GM18507 (cell line): ENCODE measurements at regions not wholly inside any gene's neighbourhood (a gene's known extent, or its start where the extent isn't known, plus 50 kb on each side); places are given as distances from the start of the nearest gene placed in this dataset.
"Not testable (repeated sequence)": the region's sequence is repeated elsewhere in the genome, so short reads cannot be mapped to it uniquely, and the experiment has no call there.

Source experiments
- DNase-seq: peaks from one replicate; pipeline ENCODE4 v3.0.0; 2011; ENCODE audit warnings: low read depth; ENCODE audit not compliant: insufficient read length; ENCODE audit errors: extremely low spot score
- FAIRE-seq: peaks from 2 replicates; lab custom pipeline; 2011; peaks lifted over from hg19 to GRCh38; lab: Jason Lieb, UNC

GRCh38 chr3:66625505-66626216 is 124.8 kb upstream of the LRIG1 start:
- FAIRE-seq (no peak), DNase-seq (no peak)

DNA sequence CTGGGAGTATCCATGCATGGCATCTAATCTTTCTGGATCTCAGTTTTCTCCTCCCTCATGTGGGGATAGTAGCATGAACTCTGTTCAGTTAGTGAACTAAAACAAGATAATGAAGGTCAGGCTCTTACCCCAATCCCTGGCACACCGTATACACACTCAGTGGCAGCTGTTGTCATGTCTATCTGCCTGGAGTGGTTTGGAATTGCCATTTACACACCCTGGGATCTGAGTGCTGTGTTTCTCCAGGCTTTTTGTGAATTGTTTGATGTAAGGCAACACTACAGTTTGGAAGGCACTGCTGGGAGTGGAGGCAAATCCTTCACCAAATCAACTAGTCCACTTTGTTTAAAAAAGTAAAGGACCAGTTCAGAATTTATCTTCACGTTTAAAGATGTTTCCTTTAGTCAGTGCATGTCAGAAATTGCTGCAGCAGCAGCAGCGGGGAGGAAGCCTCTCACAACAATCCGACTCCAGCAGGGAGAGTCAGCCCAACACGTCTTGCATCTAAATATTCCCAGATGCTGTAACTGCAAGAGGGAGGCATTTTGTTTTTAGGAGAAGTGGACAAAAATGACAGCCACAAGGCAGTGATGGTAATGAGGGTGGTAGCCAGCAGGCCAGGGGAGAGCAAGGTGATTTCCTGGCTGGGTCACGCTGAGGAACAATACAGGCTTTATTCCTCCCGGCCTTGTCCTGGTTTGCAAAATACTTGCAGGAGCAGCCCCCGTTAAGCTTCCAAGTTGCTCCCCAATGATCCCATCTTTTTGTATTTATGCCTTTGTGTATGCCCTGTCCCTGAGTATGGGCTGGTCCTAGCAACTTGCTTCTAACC is 128.5 kb upstream of the LRIG1 start:
- FAIRE-seq (no peak), DNase-seq (no peak)

DNA sequence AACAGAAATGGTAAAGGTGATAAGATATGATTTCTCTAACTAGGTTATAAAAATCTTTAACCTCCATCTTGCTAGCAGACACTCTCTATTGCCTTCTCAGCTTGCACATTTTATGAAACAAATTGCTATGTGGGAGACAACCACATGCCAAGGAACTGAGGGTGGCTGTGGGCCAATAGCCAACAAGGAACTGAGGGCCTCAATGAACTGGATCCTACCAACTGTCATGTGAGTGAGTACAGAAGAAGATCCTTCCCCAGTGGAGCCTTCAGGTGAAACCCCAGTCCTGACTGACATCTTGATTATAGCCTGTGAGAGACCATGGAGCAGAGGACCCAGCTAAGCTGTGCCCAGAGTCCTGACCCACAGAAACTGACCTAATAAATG is 129.2 kb upstream of the LRIG1 start:
- DNase-seq (no peak), FAIRE-seq (no peak)

GRCh38 chr3:66633402-66634381 is 132.9 kb upstream of the LRIG1 start:
- DNase-seq (no peak), FAIRE-seq (no peak)

- no peak for FAIRE-seq
- DNase-seq = no peak
Observed at GRCh38 chr3:66638717-66639116, 137.9 kb upstream of the LRIG1 start.

GRCh38 chr3:66639809-66640356 is 139.1 kb upstream of the LRIG1 start:
- no peak for DNase-seq
- FAIRE-seq = no peak

DNA sequence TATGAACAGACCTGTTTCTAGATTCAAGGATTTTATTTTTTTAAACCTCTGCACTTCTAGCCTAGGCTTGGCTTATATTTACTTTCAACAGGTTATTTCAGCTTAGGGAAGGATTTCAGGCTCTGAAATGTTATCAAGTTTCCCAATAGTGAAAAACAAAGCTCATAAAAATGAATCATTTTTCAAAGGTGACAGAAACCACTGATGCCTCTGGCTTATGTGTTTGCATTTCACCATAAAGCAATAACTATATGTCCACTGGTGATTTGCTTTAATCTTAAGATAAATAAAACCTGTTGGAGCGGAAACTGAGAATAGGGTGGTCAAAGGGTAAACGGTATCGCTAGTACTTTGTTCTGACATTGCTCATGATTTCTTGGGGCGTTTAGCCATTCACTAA is 141.2 kb upstream of the LRIG1 start:
- no peak for FAIRE-seq
- DNase-seq = no peak

- DNase-seq (no peak), FAIRE-seq (no peak)
Observed at GRCh38 chr3:66642484-66642883, 141.7 kb upstream of the LRIG1 start.

DNA sequence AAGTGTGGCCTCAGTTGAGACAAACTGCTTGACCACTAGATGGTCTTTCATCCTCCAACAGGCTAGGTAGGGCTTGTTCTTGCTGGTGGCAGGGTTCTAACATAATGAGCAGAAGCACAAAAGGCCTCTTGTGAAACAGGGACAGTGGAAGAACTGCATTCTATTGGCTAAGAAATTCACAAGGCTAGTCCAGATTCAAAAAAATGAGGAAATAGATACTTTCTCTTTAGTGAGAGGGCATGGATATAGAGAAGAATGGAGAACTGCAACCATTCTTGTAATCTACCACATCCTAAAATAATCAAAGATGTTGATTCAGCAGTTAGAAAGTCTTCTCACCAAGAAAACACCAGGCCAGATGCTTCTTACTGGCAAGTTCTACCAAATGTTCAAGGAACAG is 143.7 kb upstream of the LRIG1 start:
- DNase-seq (no peak), FAIRE-seq (no peak)

GRCh38 chr3:66648975-66649374 is 148.2 kb upstream of the LRIG1 start:
- FAIRE-seq (no peak), DNase-seq (no peak)

- FAIRE-seq = not testable (repeated sequence)
Observed at GRCh38 chr3:66651520-66651919, 150.7 kb upstream of the LRIG1 start.

GRCh38 chr3:66652100-66652499 is 151.3 kb upstream of the LRIG1 start:
- DNase-seq, FAIRE-seq: not testable (repeated sequence)

More at GRCh38 chr3:66651520-66651919, 150.7 kb upstream of the LRIG1 start:
- not testable (repeated sequence) for DNase-seq

- DNase-seq (no peak), FAIRE-seq (no peak)
Observed at GRCh38 chr3:66655044-66655443, 154.2 kb upstream of the LRIG1 start.

GRCh38 chr3:66655671-66656070 is 154.8 kb upstream of the LRIG1 start:
- DNase-seq = no peak
- FAIRE-seq = no peak

DNA sequence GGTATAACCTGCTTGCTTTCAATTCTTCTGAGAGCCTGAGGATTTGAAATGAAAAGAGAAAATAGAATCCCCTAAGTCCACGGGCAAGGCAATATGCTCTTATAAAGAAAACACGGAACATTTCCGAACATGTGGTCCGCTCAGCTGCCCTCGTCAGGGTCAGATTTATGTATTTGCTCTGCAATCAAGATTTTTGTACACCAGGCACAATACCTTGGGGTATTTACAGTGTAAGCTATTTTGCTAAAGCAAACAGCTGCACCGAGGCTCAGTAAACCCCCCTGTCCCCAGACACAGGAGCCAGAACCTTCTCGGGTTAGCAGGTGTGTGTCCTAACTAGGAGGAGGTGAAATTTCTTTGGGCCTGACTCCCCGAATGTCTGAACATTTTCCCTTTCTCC is 155.8 kb upstream of the LRIG1 start:
- FAIRE-seq (no peak), DNase-seq (no peak)

DNA sequence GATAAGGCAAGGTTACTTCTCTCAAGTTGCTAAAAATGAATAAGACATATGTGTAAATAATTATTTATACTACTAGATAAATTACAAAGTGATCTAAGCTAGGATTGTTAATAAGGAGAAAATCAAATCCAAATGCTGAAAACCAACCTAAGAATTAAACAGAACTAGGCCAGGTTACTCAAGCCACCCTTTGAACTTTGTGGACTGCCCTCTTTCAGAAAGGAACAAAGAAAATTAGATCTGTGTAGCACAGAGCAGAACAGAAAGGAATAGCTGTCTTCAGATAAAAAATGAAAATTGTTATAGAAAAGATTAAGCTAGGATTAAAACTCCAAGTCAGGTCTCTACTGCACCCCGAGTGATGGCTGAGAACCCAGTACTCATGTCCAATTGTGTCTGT is 158.2 kb upstream of the LRIG1 start:
- DNase-seq (no peak), FAIRE-seq (no peak)

DNA sequence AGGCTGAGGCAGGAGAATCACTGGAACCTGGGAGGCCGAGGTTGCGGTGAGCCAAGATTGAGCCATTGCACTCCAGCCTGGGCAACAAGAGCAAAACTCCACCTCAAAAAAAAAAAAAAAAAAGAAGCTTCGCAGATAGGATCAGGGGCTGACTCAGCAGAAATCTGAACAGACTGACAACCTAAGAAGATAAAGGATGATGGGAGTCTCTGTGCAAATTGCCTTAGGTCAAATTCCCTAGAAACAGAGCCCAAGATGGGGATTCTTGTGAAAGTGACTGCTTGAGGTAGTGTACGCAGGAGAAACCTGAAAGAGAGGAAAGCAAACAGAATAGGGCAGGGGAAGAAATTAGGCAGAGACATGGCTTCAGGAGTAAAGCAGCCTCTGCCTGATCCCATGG is 160.8 kb upstream of the LRIG1 start:
- DNase-seq (no peak), FAIRE-seq (no peak)

DNA sequence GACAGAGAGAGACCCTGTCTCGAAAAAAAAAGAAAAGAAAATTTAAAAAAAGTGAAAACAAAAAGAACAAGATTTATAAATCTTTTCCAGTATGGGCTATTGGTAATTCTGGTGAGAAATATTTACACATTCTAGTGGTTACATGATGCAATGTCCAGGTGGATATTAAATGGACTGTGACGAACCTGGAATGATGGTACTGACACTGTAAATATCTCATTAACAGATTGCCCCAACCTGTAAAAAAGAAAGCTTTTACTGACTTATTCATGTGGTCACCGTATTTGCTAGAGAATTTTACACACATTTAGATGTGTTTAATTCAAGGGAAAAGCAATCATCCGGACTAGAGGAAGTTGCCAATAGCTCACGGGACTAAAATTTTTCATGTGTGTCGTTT is 162.1 kb upstream of the LRIG1 start:
- FAIRE-seq = no peak
- DNase-seq = no peak

- no peak for DNase-seq
- FAIRE-seq = no peak
Observed at GRCh38 chr3:66665021-66665695, 164.3 kb upstream of the LRIG1 start.
